Esophagus muscularis mucosa (tissue), 4 donors: ENCODE measurements at regions not wholly inside any gene's neighbourhood (a gene's known extent, or its start where the extent isn't known, plus 50 kb on each side); places are given as distances from the start of the nearest gene placed in this dataset.

Experiments used
- DNase-seq: peaks from one replicate; pipeline ENCODE4 v3.0.0-alpha.2; 2017; ENCODE audit errors: extremely low spot score
- H3K27ac ChIP-seq, 4 donors: fragments of 200-600 bp; sonication (generic); replicated peaks in 1 of 4; 1 replicate in 3 of 4; 2 replicates in 1 of 4; pipeline ENCODE4 v1.5.1; 2016 to 2019; ENCODE audit warnings: mild to moderate bottlenecking in 1 of 4
- H3K27me3 ChIP-seq, 4 donors: fragments of 200-600 bp; sonication (generic); one replicate each; pipeline versions ENCODE4 v1.5.1 to v1.6.0; 2016 to 2019
- H3K36me3 ChIP-seq, 4 donors: fragments of 200-600 bp; sonication (generic); one replicate each; pipeline ENCODE4 v1.5.1; 2016 to 2019
- H3K4me1 ChIP-seq, 4 donors: fragments of 200-600 bp; sonication (generic); one replicate each; pipeline ENCODE4 v1.5.1; 2016 to 2019
- H3K4me3 ChIP-seq, 4 donors: fragments of 200-600 bp; sonication (generic); 1 replicate in 2 of 4; 2 replicates in 2 of 4; pipeline ENCODE4 v1.5.1; 2016 to 2019; ENCODE audit warnings: mild to moderate bottlenecking in 4 of 4, moderate library complexity in 1 of 4
- H3K9me3 ChIP-seq, 4 donors: fragments of 200-600 bp; sonication (generic); 1 replicate in 3 of 4; 2 replicates in 1 of 4; pipeline ENCODE4 v1.5.1; 2016 to 2019
- EP300 ChIP-seq: sonication (generic); formaldehyde crosslinking; IDR thresholded peaks from one replicate; pipeline ENCODE4 v1.6.1; 2017; ENCODE audit warnings: antibody characterized with exemption
- POLR2A ChIP-seq: fragments of 450-650 bp; IDR thresholded peaks from one replicate; pipeline ENCODE4 v1.6.1; 2017; ENCODE audit warnings: antibody characterized with exemption, moderate library complexity, mild to moderate bottlenecking, low read depth
- POLR2AphosphoS5 ChIP-seq, 2 donors: sonication (generic); formaldehyde crosslinking; IDR thresholded peaks; one replicate each; pipeline ENCODE4 v1.6.1; 2017; ENCODE audit warnings: antibody characterized with exemption in 2 of 2
- WGBS: methylation state at CpG from one replicate; pipeline ENCODE4 v1.1.5; 2018; 5-methylcytosine and 5-hydroxymethylcytosine counted together
- intact Hi-C: fragments of 100-400 bp; cut with DNase I; formaldehyde crosslinking; loops from one replicate; pipeline ENCODE4 v1.15.1; 2023
- TF ChIP-seq, protein P1 (sequence below), 3 experiments: fragments of 200-600 bp in 2 of 3; fragments of 450-650 bp in 1 of 3; sonication (generic) in 2 of 3; IDR thresholded peaks; one replicate each; pipeline ENCODE4 v1.5.1; 2017 to 2019; ENCODE audit warnings: antibody characterized with exemption in 3 of 3, mild to moderate bottlenecking in 2 of 3, moderate library complexity in 1 of 3

DNA sequence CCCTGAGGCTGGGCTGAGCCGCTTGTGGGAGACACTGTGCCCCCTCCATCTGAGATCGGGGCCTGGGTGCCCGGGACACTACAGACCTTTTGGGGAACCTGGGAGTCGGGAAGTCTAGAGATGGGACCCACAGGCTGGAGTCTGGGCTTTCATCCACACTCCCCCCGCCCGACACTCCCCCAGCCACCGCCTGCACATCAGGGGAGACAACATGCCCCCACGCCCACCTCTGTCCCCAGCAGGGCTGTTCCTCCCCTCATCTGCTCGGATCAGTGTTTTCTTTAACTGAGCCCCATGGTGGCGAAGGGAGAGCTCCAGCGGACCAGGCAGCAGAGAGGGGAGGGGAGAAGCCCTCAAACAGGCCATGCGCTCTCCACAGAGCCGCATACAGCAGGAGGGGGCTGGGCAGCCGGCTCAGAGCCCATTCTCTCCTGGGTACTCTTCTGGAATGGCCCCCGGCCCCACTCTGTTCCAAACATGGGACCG is 174.7 kb downstream of the IGLL1 start:
- peaks cover 4 to 17% (median 12%) of the 10 kb centered on the region in 4 donors for H3K4me1 ChIP-seq
- intact Hi-C loops, result no loop called here
- no peak overlapping the region for H3K4me3 ChIP-seq
- no peak overlapping the region for H3K27ac ChIP-seq
- WGBS, result 49% methylated on average over 6 of the region's 16 CpGs
- TF ChIP-seq POLR2A, result no peak
- TF ChIP-seq POLR2AphosphoS5 (IDR thresholded peaks at IDR 0.05), result no peak
- TF ChIP-seq EP300, result no peak
- TF ChIP-seq, protein P1, sequence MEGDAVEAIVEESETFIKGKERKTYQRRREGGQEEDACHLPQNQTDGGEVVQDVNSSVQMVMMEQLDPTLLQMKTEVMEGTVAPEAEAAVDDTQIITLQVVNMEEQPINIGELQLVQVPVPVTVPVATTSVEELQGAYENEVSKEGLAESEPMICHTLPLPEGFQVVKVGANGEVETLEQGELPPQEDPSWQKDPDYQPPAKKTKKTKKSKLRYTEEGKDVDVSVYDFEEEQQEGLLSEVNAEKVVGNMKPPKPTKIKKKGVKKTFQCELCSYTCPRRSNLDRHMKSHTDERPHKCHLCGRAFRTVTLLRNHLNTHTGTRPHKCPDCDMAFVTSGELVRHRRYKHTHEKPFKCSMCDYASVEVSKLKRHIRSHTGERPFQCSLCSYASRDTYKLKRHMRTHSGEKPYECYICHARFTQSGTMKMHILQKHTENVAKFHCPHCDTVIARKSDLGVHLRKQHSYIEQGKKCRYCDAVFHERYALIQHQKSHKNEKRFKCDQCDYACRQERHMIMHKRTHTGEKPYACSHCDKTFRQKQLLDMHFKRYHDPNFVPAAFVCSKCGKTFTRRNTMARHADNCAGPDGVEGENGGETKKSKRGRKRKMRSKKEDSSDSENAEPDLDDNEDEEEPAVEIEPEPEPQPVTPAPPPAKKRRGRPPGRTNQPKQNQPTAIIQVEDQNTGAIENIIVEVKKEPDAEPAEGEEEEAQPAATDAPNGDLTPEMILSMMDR (IDR thresholded peaks at IDR 0.05), result no peak
- DNase-seq, result no peak
- no peaks in the 10 kb centered on the region for H3K9me3 ChIP-seq
- no peaks in the 10 kb centered on the region for H3K36me3 ChIP-seq
- H3K27me3 ChIP-seq, result peaks cover 0 to 19% (median 0%) of the 10 kb centered on the region in 4 donors

DNA sequence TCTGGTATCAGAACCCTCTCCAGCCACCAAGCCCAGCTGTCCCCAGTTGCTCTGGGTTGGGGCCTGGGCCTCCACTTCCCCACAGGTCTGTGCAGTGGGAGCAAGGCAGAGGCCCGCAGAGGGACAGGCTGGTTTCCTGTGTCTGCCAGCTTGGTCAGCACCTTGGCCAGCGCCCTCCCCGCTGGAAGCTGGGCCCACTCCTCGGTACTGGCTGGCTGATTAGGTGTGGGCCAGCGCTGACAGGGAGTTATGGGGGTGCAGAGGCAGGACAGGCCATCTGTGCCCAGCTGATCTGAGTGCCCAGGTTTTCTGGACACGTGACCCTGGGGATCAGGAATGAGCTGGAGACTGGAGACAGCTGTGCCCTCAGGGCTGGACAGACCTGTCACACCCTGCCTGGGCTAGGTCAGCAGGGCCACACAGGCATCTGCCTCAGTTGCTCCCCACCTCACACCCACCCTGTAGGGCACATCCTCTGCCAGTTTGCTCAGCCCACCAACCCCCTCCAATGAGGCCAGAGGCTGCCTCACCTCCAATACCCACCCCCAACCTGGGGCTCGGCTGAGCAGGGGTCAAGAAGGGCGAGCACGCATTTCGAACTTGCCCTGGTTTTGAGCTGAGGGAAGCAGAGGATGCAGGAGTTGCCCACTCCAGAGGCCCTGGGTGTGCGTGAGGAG is 175.3 kb downstream of the IGLL1 start:
- TF ChIP-seq EP300 (no peak), POLR2AphosphoS5 (IDR thresholded peaks at IDR 0.05) (no peak), POLR2A (no peak)
- TF ChIP-seq, protein P1 (IDR thresholded peaks at IDR 0.05), result no peak
- Histone ChIP-seq H3K9me3 (no peaks in the 10 kb centered on the region), H3K36me3 (no peaks in the 10 kb centered on the region), H3K27me3 (peaks cover 0 to 19% (median 0%) of the 10 kb centered on the region in 4 donors), H3K27ac (no peak overlapping the region), H3K4me3 (no peak overlapping the region), H3K4me1 (peaks cover 4 to 17% (median 12%) of the 10 kb centered on the region in 4 donors)
- intact Hi-C loops, result loop anchor here (5.0 kb wide), 2 partner anchors 132 to 187 kb away; no protein-coding TSS in a partner anchor
- 26% methylated on average over 5 of the region's 11 CpGs for WGBS
- no peak for DNase-seq

GRCh38 chr22:23403720-23404688 is 176.1 kb downstream of the IGLL1 start:
- intact Hi-C loops, result loop anchor here (5.0 kb wide), 2 partner anchors 133 to 188 kb away; no protein-coding TSS in a partner anchor
- peaks cover 4 to 17% (median 12%) of the 10 kb centered on the region in 4 donors for H3K4me1 ChIP-seq
- no peaks in the 10 kb centered on the region for H3K36me3 ChIP-seq
- no peak overlapping the region for H3K27ac ChIP-seq
- H3K4me3 ChIP-seq, result no peak overlapping the region
- H3K9me3 ChIP-seq, result no peaks in the 10 kb centered on the region
- TF ChIP-seq, protein P1 (IDR thresholded peaks at IDR 0.05), result no peak
- TF ChIP-seq EP300 (no peak), POLR2AphosphoS5 (IDR thresholded peaks at IDR 0.05) (no peak), POLR2A (no peak)
- peaks cover 0 to 19% (median 0%) of the 10 kb centered on the region in 4 donors for H3K27me3 ChIP-seq
- WGBS, result 91% methylated on average over 7 of the region's 13 CpGs
- no peak for DNase-seq

DNA sequence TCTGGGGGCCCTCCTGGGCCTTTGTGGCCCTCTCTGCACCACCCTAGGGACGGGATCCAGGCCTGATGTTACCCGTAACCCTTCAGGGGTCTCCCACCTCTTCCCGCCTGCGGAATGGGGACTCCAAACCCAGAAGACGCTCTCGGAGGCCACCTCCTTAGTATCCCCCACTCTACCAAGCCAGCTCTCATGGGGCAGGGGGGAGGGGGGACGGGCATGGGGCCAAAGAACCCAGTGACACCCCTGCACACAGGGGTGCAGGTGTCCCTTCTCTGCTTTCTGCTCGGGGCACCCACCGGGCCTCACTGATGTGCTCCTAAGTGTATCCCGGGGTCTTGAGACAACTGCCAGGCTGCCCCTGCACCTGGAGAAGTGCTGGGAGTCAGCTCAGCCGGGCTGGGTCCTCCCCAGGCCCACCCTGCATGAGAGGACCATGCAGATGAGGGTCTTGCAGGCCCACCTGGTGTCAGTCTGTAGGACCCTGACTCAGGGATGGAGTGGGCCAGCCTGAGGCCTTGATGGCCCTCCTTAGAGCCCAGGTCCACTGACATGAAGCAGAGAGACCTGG is 176.9 kb downstream of the IGLL1 start:
- no peak overlapping the region for H3K27ac ChIP-seq
- TF ChIP-seq POLR2A (no peak), POLR2AphosphoS5 (IDR thresholded peaks at IDR 0.05) (no peak), EP300 (no peak)
- TF ChIP-seq, protein P1 (IDR thresholded peaks at IDR 0.05), result no peak
- no peak for DNase-seq
- peaks cover 4 to 17% (median 12%) of the 10 kb centered on the region in 4 donors for H3K4me1 ChIP-seq
- no peaks in the 10 kb centered on the region for H3K36me3 ChIP-seq
- peaks cover 0 to 19% (median 0%) of the 10 kb centered on the region in 4 donors for H3K27me3 ChIP-seq
- 95% methylated on average over 4 of the region's 11 CpGs for WGBS
- H3K9me3 ChIP-seq, result no peaks in the 10 kb centered on the region
- H3K4me3 ChIP-seq, result peak overlapping the region in 3 of 4 donors; percentile 45 to 53 (median 51)
- intact Hi-C loops, result loop anchor here (5.0 kb wide), 2 partner anchors 134 to 189 kb away; no protein-coding TSS in a partner anchor
